Motor neuron (in vitro differentiated cells): ENCODE measurements at regions not wholly inside any gene's neighbourhood (a gene's known extent, or its start where the extent isn't known, plus 50 kb on each side); places are given as distances from the start of the nearest gene placed in this dataset.

Experiments
- ATAC-seq, 8 experiments: fragments of 200-7000 bp; cut with Tn5 transposase; replicated peaks in 6 of 8; 2 replicates each; pipeline ENCODE4 v1.8.0; 2021; ENCODE audit warnings: mild to moderate bottlenecking in 8 of 8, moderate library complexity in 8 of 8
- H3K27ac ChIP-seq, 2 donors: fragments of 250-450 bp; sonication (Bioruptor Pico); 2 replicates each; pipeline ENCODE4 v1.9.0; 2021; ENCODE audit warnings: antibody characterized with exemption in 2 of 2, mild to moderate bottlenecking in 2 of 2, moderate library complexity in 1 of 2
- H3K4me1 ChIP-seq, 2 donors: fragments of 250-450 bp; sonication (Bioruptor Pico); replicated peaks in 1 of 2; 2 replicates each; pipeline ENCODE4 v1.6.1; 2021; ENCODE audit warnings: antibody characterized with exemption in 2 of 2, mild to moderate bottlenecking in 2 of 2, moderate library complexity in 1 of 2
- H3K4me3 ChIP-seq, 5 donors: fragments of 250-450 bp; sonication (Bioruptor Pico); 2 replicates each; pipeline ENCODE4 v1.9.0; 2021; ENCODE audit warnings: antibody characterized with exemption in 5 of 5, mild to moderate bottlenecking in 5 of 5, moderate library complexity in 4 of 5
- WGBS, 10 experiments: fragments of 450-650 bp; shearing (Covaris generic); methylation state at CpG; one replicate each; pipeline ENCODE4 v1.0.0; 2022; 5-methylcytosine and 5-hydroxymethylcytosine counted together
- in situ Hi-C, 9 experiments: fragments of 400-800 bp; cut with MboI; loops; one replicate each; pipeline ENCODE4 v1.15.0; 2021; ENCODE audit warnings: low sequenced_read_pairs in 9 of 9, low pct_unique_long_range_greater_than_20kb in 2 of 9; ENCODE audit not compliant: unreplicated experiment in 9 of 9

- Histone ChIP-seq H3K4me1 (peaks cover 0 to 6% of the 10 kb centered on the region in 2 donors), H3K27ac (no peak overlapping the region), H3K4me3 (no peak overlapping the region)
- ATAC-seq = peak in 2 of 8 experiments; percentile 93 to 95
- WGBS, 10 experiments = 0 to 89% (median 80%) methylated on average over 1 to 5 of the region's 5 CpGs
- in situ Hi-C loops = no loop called here
These were observed 416.5 kb upstream of the CCNH start for GRCh38 chr5:87829217-87829551.

GRCh38 chr5:87828545-87829216 lies 416.0 kb upstream of the CCNH start:
- in situ Hi-C loops = no loop called here
- H3K4me1 ChIP-seq = peaks cover 0 to 6% of the 10 kb centered on the region in 2 donors
- no peak overlapping the region for H3K27ac ChIP-seq
- ATAC-seq = peak in 1 of 8 experiments; percentile 52
- WGBS, 10 experiments = 0 to 97% (median 57%) methylated on average over 1 to 2 of the region's 2 CpGs; no CpG with 5 or more reads in 2 of the 10 experiments
- H3K4me3 ChIP-seq = no peak overlapping the region

- peak in 5 of 8 experiments; percentile 77 to 85 (median 80) for ATAC-seq
- 0 to 100% (median 69%) methylated on average over 1 to 7 of the region's 8 CpGs for WGBS, 10 experiments
- in situ Hi-C loops = no loop called here
- peaks cover 0 to 6% of the 10 kb centered on the region in 2 donors for H3K4me1 ChIP-seq
- H3K4me3 ChIP-seq = no peak overlapping the region
- H3K27ac ChIP-seq = no peak overlapping the region
These were observed 414.8 kb upstream of the CCNH start for GRCh38 chr5:87827539-87827938.

GRCh38 chr5:87826507-87826906 lies 413.8 kb upstream of the CCNH start:
- Histone ChIP-seq H3K4me1 (peaks cover 0 to 6% of the 10 kb centered on the region in 2 donors), H3K27ac (no peak overlapping the region), H3K4me3 (no peak overlapping the region)
- ATAC-seq = no peak
- in situ Hi-C loops = no loop called here
- 0 to 100% (median 81%) methylated on average over 1 to 3 of the region's 3 CpGs for WGBS, 10 experiments

- peak in 3 of 8 experiments; percentile 26 to 49 (median 45) for ATAC-seq
- WGBS, 10 experiments = 0 to 100% (median 20%) methylated on average over 1 of the region's 1 CpG; no CpG with 5 or more reads in 2 of the 10 experiments
- Histone ChIP-seq H3K4me3 (no peak overlapping the region), H3K4me1 (peaks cover 0 to 6% of the 10 kb centered on the region in 2 donors), H3K27ac (no peak overlapping the region)
- in situ Hi-C loops = no loop called here
These were observed 412.9 kb upstream of the CCNH start for GRCh38 chr5:87825583-87825982.

GRCh38 chr5:87807783-87808182 lies 395.1 kb upstream of the CCNH start:
- ATAC-seq = no peak
- Histone ChIP-seq H3K27ac (no peak overlapping the region), H3K4me3 (no peak overlapping the region), H3K4me1 (no peaks in the 10 kb centered on the region)
- in situ Hi-C loops = no loop called here

- in situ Hi-C loops = no loop called here
- no peak for ATAC-seq
- H3K4me1 ChIP-seq = no peaks in the 10 kb centered on the region
These were observed 390.6 kb upstream of the CCNH start for GRCh38 chr5:87803352-87803751.

GRCh38 chr5:87791869-87792268 lies 379.1 kb upstream of the CCNH start:
- in situ Hi-C loops = loop anchor here in 6 of 9 experiments (25.0 kb wide), 2 partner anchors 345 to 895 kb away; no protein-coding TSS in a partner anchor
- no peak overlapping the region for H3K4me3 ChIP-seq
- H3K27ac ChIP-seq = no peak overlapping the region

More at GRCh38 chr5:87803352-87803751, 390.6 kb upstream of the CCNH start:
- H3K4me3 ChIP-seq = no peak overlapping the region
- H3K27ac ChIP-seq = no peak overlapping the region

GRCh38 chr5:87788416-87788815 lies 375.7 kb upstream of the CCNH start:
- in situ Hi-C loops = loop anchor here (10.0 to 25.0 kb wide), 3 partner anchors 349 to 899 kb away; no protein-coding TSS in a partner anchor
- ATAC-seq = no peak
- WGBS, 10 experiments = 44 to 83% (median 71%) methylated on average over 2 of the region's 2 CpGs; no CpG with 5 or more reads in 4 of the 10 experiments
- H3K4me3 ChIP-seq = no peak overlapping the region
- no peak overlapping the region for H3K27ac ChIP-seq
- H3K4me1 ChIP-seq = peaks cover 0 to 4% of the 10 kb centered on the region in 2 donors

More at GRCh38 chr5:87791869-87792268, 379.1 kb upstream of the CCNH start:
- H3K4me1 ChIP-seq = peaks cover 0 to 4% of the 10 kb centered on the region in 2 donors
- ATAC-seq = peak in 1 of 8 experiments; percentile 26
- WGBS, 10 experiments = 0 to 29% (median 13%) methylated on average over 1 to 4 of the region's 4 CpGs

GRCh38 chr5:87787625-87788256 lies 375.0 kb upstream of the CCNH start:
- in situ Hi-C loops = loop anchor here (10.0 to 25.0 kb wide), 3 partner anchors 350 to 900 kb away; no protein-coding TSS in a partner anchor
- WGBS, 10 experiments = 14 to 86% (median 41%) methylated on average over 1 to 2 of the region's 2 CpGs; no CpG with 5 or more reads in 2 of the 10 experiments
- Histone ChIP-seq H3K4me1 (peaks cover 0 to 4% of the 10 kb centered on the region in 2 donors), H3K27ac (no peak overlapping the region), H3K4me3 (no peak overlapping the region)
- ATAC-seq = no peak

- in situ Hi-C loops = loop anchor here (10.0 to 25.0 kb wide), 3 partner anchors 350 to 900 kb away; no protein-coding TSS in a partner anchor
- ATAC-seq = no peak
- H3K4me3 ChIP-seq = no peak overlapping the region
- peaks cover 0 to 4% of the 10 kb centered on the region in 2 donors for H3K4me1 ChIP-seq
- no peak overlapping the region for H3K27ac ChIP-seq
- WGBS, 10 experiments = 48 to 100% (median 64%) methylated on average over 1 to 4 of the region's 4 CpGs
These were observed 374.4 kb upstream of the CCNH start for GRCh38 chr5:87787086-87787485.

- in situ Hi-C loops = loop anchor here (10.0 to 25.0 kb wide), 3 partner anchors 351 to 901 kb away; no protein-coding TSS in a partner anchor
These were observed 373.7 kb upstream of the CCNH start for GRCh38 chr5:87786471-87786870.

GRCh38 chr5:87785554-87786335 lies 373.0 kb upstream of the CCNH start:
- 0 to 71% (median 29%) methylated on average over 1 to 4 of the region's 4 CpGs; no CpG with 5 or more reads in 1 of the 10 experiments for WGBS, 10 experiments
- no peak overlapping the region for H3K4me3 ChIP-seq
- ATAC-seq = no peak
- H3K4me1 ChIP-seq = peaks cover 0 to 4% of the 10 kb centered on the region in 2 donors
- no peak overlapping the region for H3K27ac ChIP-seq
- in situ Hi-C loops = loop anchor here (10.0 to 25.0 kb wide), 3 partner anchors 352 to 902 kb away; no protein-coding TSS in a partner anchor

More at GRCh38 chr5:87786471-87786870, 373.7 kb upstream of the CCNH start:
- 0 to 90% (median 56%) methylated on average over 1 of the region's 1 CpG; no CpG with 5 or more reads in 3 of the 10 experiments for WGBS, 10 experiments
- no peak overlapping the region for H3K27ac ChIP-seq
- no peak for ATAC-seq
- H3K4me3 ChIP-seq = no peak overlapping the region
- peaks cover 0 to 4% of the 10 kb centered on the region in 2 donors for H3K4me1 ChIP-seq
